OCI-LY3 (cell line): ENCODE measurements at regions not wholly inside any gene's neighbourhood (a gene's known extent, or its start where the extent isn't known, plus 50 kb on each side); places are given as distances from the start of the nearest gene placed in this dataset.
"Not testable (repeated sequence)": the region's sequence is repeated elsewhere in the genome, so short reads cannot be mapped to it uniquely, and the experiment has no call there.

Experiments
- H2AFZ ChIP-seq: fragments of 200-600, 300-600 bp; shearing (Covaris generic); 2 replicates; pipeline ENCODE4 v1.6.0; 2014; ENCODE audit warnings: antibody characterized with exemption, low read depth, low read length
- H3K27ac ChIP-seq: fragments of 200-600, 300-600 bp; sonication (generic); 2 replicates; pipeline ENCODE4 v1.5.1; 2014; ENCODE audit warnings: mild to moderate bottlenecking, low read length, moderate library complexity, mixed read lengths
- H3K27me3 ChIP-seq: fragments of 200-600, 300-600 bp; sonication (generic); 2 replicates; pipeline ENCODE4 v1.6.1; 2014; ENCODE audit warnings: low read depth, low read length, mixed read lengths
- H3K36me3 ChIP-seq: fragments of 200-600, 300-600 bp; sonication (generic); replicated peaks from 2 replicates; pipeline ENCODE3; 2014; ENCODE audit warnings: low read depth, low read length, mixed read lengths
- H3K4me1 ChIP-seq: fragments of 300-600, 200-600 bp; sonication (generic); 2 replicates; pipeline ENCODE4 v1.6.1; 2014; ENCODE audit warnings: low read length, mixed read lengths
- H3K4me2 ChIP-seq: fragments of 200-600, 300-600 bp; sonication (generic); 2 replicates; pipeline ENCODE4 v1.6.1; 2014; ENCODE audit warnings: low read length, mixed read lengths
- H3K4me3 ChIP-seq: fragments of 300-600, 200-600 bp; sonication (generic); 2 replicates; pipeline ENCODE4 v1.5.1; 2014; ENCODE audit warnings: antibody characterized with exemption, mild to moderate bottlenecking, low read length, moderate library complexity
- H3K79me2 ChIP-seq: fragments of 300-600, 200-600 bp; shearing (Covaris generic); 2 replicates; pipeline ENCODE4 v1.6.1; 2014; ENCODE audit warnings: mild to moderate bottlenecking, low read length, mixed read lengths
- H3K9ac ChIP-seq: fragments of 300-600, 200-600 bp; shearing (Covaris generic); 2 replicates; pipeline ENCODE4 v1.6.0; 2014; ENCODE audit warnings: mild to moderate bottlenecking, low read length, moderate library complexity
- H3K9me3 ChIP-seq: fragments of 200-600, 300-600 bp; shearing (Covaris generic); 2 replicates; pipeline ENCODE4 v1.6.1; 2014; ENCODE audit warnings: low read length, mixed read lengths; ENCODE audit not compliant: insufficient read depth
- H4K20me1 ChIP-seq: fragments of 200-600, 300-600 bp; sonication (generic); 2 replicates; pipeline ENCODE4 v1.6.1; 2016; ENCODE audit warnings: low read length, mixed read lengths; ENCODE audit not compliant: insufficient read depth
- EZH2phosphoT487 ChIP-seq: fragments of 200-600 bp; shearing (Covaris generic); IDR thresholded peaks from 2 replicates; pipeline ENCODE4 v1.6.1; 2018; ENCODE audit warnings: antibody characterized with exemption, mixed run types, low read depth
- TF ChIP-seq, protein P1 (sequence below): fragments of 200-600, 300-600 bp; sonication (generic); IDR thresholded peaks from 2 replicates; pipeline ENCODE4 v1.5.1; 2014; ENCODE audit warnings: antibody characterized with exemption, low read length, low read depth

DNA sequence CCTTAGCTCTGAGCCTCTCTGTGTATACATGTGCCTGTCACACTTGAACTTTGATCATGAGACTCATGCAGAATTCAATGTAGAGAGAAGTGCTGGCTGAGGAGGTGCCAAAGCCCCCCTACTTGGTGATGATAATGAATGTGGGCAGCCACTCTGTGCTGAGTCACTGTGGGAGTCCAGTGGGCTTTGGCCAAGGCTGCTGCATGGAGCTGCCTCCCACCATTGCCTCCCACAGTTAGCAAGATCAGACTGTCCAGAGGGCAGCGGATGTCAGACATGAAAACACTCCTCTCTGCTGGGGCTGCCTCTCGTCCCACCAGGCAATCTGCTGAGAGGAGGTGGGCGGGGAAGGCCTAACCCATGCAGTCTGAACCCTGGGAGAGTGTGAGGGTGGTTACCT is 180.3 kb downstream of the SH2D4B start:
- H3K4me3 ChIP-seq: no peak overlapping the region
- no peak overlapping the region for H2AFZ ChIP-seq
- H3K9me3 ChIP-seq: no peaks in the 10 kb centered on the region
- TF ChIP-seq, protein P1, sequence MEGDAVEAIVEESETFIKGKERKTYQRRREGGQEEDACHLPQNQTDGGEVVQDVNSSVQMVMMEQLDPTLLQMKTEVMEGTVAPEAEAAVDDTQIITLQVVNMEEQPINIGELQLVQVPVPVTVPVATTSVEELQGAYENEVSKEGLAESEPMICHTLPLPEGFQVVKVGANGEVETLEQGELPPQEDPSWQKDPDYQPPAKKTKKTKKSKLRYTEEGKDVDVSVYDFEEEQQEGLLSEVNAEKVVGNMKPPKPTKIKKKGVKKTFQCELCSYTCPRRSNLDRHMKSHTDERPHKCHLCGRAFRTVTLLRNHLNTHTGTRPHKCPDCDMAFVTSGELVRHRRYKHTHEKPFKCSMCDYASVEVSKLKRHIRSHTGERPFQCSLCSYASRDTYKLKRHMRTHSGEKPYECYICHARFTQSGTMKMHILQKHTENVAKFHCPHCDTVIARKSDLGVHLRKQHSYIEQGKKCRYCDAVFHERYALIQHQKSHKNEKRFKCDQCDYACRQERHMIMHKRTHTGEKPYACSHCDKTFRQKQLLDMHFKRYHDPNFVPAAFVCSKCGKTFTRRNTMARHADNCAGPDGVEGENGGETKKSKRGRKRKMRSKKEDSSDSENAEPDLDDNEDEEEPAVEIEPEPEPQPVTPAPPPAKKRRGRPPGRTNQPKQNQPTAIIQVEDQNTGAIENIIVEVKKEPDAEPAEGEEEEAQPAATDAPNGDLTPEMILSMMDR: no peak
- TF ChIP-seq EZH2phosphoT487: no peak
- no peaks in the 10 kb centered on the region for H3K4me1 ChIP-seq
- H4K20me1 ChIP-seq: no peaks in the 10 kb centered on the region
- no peaks in the 10 kb centered on the region for H3K27me3 ChIP-seq
- no peak overlapping the region for H3K9ac ChIP-seq
- H3K36me3 ChIP-seq: no peaks in the 10 kb centered on the region
- no peak overlapping the region for H3K27ac ChIP-seq
- H3K4me2 ChIP-seq: no peak overlapping the region
- H3K79me2 ChIP-seq: no peaks in the 10 kb centered on the region

DNA sequence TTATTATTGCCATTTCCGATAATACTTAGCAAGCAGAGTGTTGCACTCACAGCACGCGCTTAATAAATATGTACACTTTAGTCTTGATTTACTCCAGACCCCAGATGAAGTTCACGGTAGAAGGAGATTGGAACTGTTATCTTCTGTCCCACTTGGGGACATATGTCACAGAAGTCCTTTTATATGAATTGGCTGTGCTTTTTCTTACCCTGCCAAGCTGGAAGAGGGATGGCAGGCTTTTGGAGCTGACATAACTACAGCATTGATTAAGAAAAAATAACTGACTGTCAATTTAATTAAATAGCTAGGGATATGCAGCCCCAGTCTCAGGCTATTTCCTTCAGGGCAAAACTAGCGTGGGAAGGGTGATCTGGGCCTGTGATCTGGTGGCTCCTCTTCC is 182.2 kb downstream of the SH2D4B start:
- no peak overlapping the region for H2AFZ ChIP-seq
- H3K27me3 ChIP-seq: no peaks in the 10 kb centered on the region
- no peak overlapping the region for H3K27ac ChIP-seq
- H3K36me3 ChIP-seq: no peaks in the 10 kb centered on the region
- no peak overlapping the region for H3K9ac ChIP-seq
- H4K20me1 ChIP-seq: no peaks in the 10 kb centered on the region
- H3K79me2 ChIP-seq: no peaks in the 10 kb centered on the region
- H3K4me2 ChIP-seq: no peak overlapping the region
- no peak overlapping the region for H3K4me3 ChIP-seq
- no peaks in the 10 kb centered on the region for H3K4me1 ChIP-seq
- no peak for TF ChIP-seq EZH2phosphoT487
- TF ChIP-seq, protein P1: no peak
- H3K9me3 ChIP-seq: no peaks in the 10 kb centered on the region

DNA sequence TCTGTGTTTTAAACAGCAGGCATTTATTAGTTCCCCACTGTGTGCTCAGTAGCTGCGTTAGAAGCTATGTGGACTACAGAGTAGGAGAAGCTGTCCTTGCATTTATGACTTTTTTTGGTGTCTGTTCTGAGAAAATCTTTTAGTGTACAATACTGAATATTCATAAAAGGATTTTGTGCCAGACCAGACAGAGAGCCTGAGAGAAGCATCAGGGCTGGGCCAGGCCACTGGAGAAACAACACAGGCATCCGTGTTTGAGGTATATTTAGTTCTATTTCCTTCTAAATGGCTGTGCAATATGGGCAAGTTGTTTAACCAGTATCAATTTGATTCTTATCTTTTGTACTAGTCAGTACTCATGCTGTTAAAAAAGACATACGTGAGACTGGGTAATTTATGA is 182.8 kb downstream of the SH2D4B start:
- Histone ChIP-seq H3K9me3 (no peaks in the 10 kb centered on the region), H3K27me3 (no peaks in the 10 kb centered on the region)

DNA sequence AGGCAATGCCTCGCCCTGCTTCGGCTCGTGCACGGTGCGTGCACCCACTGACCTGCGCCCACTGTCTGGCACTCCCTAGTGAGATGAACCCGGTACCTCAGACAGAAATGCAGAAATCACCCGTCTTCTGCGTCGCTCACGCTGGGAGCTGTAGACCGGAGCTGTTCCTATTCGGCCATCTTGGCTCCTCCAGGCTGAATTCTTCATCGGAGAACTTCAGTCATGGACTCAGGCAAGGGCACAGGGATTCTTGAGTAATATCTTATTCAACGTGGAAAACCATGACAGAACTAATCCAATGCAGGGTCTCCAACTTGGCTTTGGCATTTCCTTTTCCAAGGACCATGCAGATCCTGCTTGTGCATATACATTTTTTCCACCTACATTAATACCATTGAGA is 190.7 kb downstream of the SH2D4B start:
- H3K9ac ChIP-seq, H3K27ac ChIP-seq, H3K4me2 ChIP-seq, H2AFZ ChIP-seq, H3K4me1 ChIP-seq, H3K27me3 ChIP-seq, H3K9me3 ChIP-seq, H3K36me3 ChIP-seq, H3K79me2 ChIP-seq, H3K4me3 ChIP-seq, H4K20me1 ChIP-seq: not testable (repeated sequence)

More for the DNA sequence above, 182.8 kb downstream of the SH2D4B start:
- no peak overlapping the region for H3K4me3 ChIP-seq
- no peak overlapping the region for H3K4me2 ChIP-seq
- no peaks in the 10 kb centered on the region for H3K79me2 ChIP-seq
- H3K4me1 ChIP-seq: no peaks in the 10 kb centered on the region
- H4K20me1 ChIP-seq: no peaks in the 10 kb centered on the region
- no peaks in the 10 kb centered on the region for H3K36me3 ChIP-seq
- H2AFZ ChIP-seq: no peak overlapping the region
- no peak for TF ChIP-seq EZH2phosphoT487
- TF ChIP-seq, protein P1: no peak
- no peak overlapping the region for H3K9ac ChIP-seq
- H3K27ac ChIP-seq: no peak overlapping the region

DNA sequence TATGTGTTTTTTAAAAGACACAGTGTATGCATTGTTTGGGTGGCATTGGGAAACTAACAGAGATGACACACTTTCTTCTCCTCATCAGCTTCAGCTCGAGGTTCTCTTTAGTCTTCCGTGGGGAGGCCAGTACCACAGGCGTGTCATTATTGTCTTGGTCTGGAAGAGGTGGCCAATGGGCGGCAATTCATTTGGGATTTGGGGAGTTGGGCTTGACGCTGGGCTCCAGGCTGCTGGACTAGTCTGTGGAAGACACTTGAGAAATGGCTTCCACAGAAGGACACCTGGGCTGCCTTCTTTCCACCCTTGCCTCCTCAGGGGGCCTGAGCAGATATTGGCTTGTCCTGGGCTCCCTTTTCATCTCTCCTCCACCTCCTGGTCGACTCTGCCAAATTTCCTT is 192.2 kb downstream of the SH2D4B start:
- TF ChIP-seq, protein P1: no peak
- TF ChIP-seq EZH2phosphoT487: no peak
- H3K9me3 ChIP-seq: no peaks in the 10 kb centered on the region

More for the DNA sequence above, 192.2 kb downstream of the SH2D4B start:
- H3K36me3 ChIP-seq: no peaks in the 10 kb centered on the region
- no peaks in the 10 kb centered on the region for H3K79me2 ChIP-seq
- H3K27me3 ChIP-seq: no peaks in the 10 kb centered on the region
- H2AFZ ChIP-seq: no peak overlapping the region
- no peak overlapping the region for H3K27ac ChIP-seq
- H3K4me2 ChIP-seq: no peak overlapping the region
- no peak overlapping the region for H3K4me3 ChIP-seq
- H3K4me1 ChIP-seq: no peaks in the 10 kb centered on the region
- H4K20me1 ChIP-seq: no peaks in the 10 kb centered on the region
- no peak overlapping the region for H3K9ac ChIP-seq
